ENCODE measurements at regions not wholly inside any gene's neighbourhood (a gene's known extent, or its start where the extent isn't known, plus 50 kb on each side); places are given as distances from the start of the nearest gene placed in this dataset.
"Not testable (repeated sequence)": the region's sequence is repeated elsewhere in the genome, so short reads cannot be mapped to it uniquely, and the experiment has no call there.

DNA sequence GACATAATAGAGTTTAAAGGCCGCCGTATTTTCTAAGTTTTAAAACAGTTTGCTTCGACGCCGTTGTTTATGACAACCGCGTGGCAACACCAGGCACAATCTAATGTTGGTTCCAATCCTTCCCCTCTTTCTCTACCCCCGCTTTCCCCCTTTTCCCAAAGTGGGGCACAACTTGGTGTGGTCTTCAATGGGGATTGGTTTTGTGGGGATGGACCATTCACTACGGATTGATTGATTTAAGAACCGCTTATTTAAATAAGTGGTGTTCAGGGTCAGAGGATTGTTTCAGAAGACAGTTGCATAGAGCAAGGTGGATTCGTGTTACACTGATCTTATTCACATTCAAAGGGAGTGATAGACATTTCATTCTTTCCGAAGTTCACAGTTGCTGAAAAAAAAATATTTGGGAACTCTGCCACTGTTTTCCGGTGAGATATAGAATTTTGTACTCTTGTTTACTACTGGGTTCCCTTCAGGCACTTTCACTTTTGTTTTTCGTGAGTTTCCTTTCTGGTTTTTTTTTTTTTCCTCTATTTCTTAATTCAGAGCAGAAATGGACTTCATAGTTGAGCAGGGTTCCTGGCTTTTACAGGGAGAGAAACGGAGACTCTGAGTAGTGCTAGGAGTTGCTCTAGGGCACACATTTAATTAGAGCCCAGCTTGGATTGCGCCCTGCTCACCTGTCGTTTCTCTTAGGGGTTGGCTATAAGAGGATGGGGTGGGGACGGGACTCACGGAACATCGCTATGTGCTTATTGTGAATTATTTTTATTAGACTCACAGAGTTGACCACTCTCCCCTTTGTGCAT, 79.6 kb upstream of the AK4 start:
- no peaks in the 10 kb centered on the region for H3K9me3 ChIP-seq (replicated peaks)
- no peaks in the 10 kb centered on the region for H3K27me3 ChIP-seq
- peak overlapping the region; percentile 73 for H3K4me3 ChIP-seq
- H3K27ac ChIP-seq: no peak overlapping the region; the same call in 1 of the 2 replicates
- peaks cover 11% of the 10 kb centered on the region for H3K4me1 ChIP-seq
- no peak for DNase-seq
- no peaks in the 10 kb centered on the region for H3K36me3 ChIP-seq

DNA sequence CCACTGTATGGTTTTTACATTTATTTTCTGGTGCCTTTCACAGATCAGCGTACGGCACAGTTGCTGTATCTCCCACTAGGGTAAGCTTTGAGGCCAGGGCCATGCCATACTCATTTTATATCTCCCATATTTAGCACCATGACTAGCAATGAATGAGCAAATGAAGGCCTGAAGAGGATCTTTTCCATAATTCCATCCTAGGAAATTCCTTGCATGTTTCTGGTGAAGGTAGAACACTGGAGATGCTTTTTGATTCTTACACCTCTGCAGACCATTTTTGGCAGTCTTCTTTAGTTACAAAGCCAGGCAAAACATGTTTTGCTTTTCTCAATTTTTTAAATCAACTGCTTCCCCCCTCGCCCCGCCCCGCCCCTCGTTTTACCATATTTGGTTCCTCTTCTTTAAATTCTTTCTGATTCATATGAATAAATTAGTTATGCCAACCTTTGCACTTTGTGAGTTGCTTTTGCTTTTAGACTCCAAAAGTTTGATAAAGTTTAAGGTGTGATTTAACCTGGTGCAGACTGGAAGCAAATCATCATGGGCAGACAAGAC, 78.9 kb upstream of the AK4 start:
- Histone ChIP-seq H3K27me3 (no peaks in the 10 kb centered on the region), H3K4me1 (peaks cover 11% of the 10 kb centered on the region), H3K36me3 (no peaks in the 10 kb centered on the region), H3K27ac (no peak overlapping the region), H3K9me3 (replicated peaks) (no peaks in the 10 kb centered on the region), H3K4me3 (peak overlapping the region; percentile 73)
- DNase-seq: no peak

- H3K4me1 ChIP-seq: peaks cover 4% of the 10 kb centered on the region
- no peak overlapping the region for H3K4me3 ChIP-seq
- no peak for DNase-seq
- no peaks in the 10 kb centered on the region for H3K36me3 ChIP-seq
- H3K27ac ChIP-seq: no peak overlapping the region
- H3K27me3 ChIP-seq: no peaks in the 10 kb centered on the region
- H3K9me3 ChIP-seq (replicated peaks): no peaks in the 10 kb centered on the region
Measured at GRCh38 chr1:65072845-65073244, 75.2 kb upstream of the AK4 start.

GRCh38 chr1:65075123-65075976, 72.7 kb upstream of the AK4 start:
- peak; percentile 53 to 79 for DNase-seq
- Histone ChIP-seq H3K36me3 (no peaks in the 10 kb centered on the region), H3K9me3 (replicated peaks) (no peaks in the 10 kb centered on the region), H3K4me1 (no peaks in the 10 kb centered on the region), H3K4me3 (no peak overlapping the region), H3K27me3 (no peaks in the 10 kb centered on the region), H3K27ac (no peak overlapping the region)

- no peak for DNase-seq
- H3K36me3 ChIP-seq: no peaks in the 10 kb centered on the region
- no peaks in the 10 kb centered on the region for H3K4me1 ChIP-seq
- no peaks in the 10 kb centered on the region for H3K9me3 ChIP-seq (replicated peaks)
- no peak overlapping the region for H3K27ac ChIP-seq
- no peaks in the 10 kb centered on the region for H3K27me3 ChIP-seq
- H3K4me3 ChIP-seq: no peak overlapping the region
Measured at GRCh38 chr1:65077369-65077768, 70.6 kb upstream of the AK4 start.

DNA sequence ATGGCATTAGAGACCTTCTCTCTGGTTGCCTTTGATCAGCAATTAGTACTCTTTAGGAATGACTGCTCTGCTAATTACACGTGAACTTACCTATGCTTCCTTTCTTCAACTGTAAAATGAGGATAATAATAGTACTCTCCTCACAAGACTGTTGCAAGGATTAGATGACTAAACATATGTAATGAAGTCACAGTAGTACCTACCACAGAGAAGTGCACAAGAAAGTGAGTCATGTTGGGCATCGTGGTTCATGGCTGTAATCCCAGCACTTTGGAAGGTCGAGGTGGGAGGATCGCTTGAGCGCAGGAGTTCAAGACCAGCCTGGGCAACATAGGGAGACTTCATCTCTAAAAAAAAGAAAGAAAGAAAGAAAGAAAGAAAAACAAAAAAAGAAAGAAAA, 68.1 kb upstream of the AK4 start:
- H3K4me3 ChIP-seq: no peak overlapping the region
- H3K36me3 ChIP-seq: no peaks in the 10 kb centered on the region
- no peaks in the 10 kb centered on the region for H3K4me1 ChIP-seq
- no peaks in the 10 kb centered on the region for H3K27me3 ChIP-seq
- no peaks in the 10 kb centered on the region for H3K9me3 ChIP-seq (replicated peaks)
- no peak overlapping the region for H3K27ac ChIP-seq
- DNase-seq: no peak

- DNase-seq: no peak
- H3K36me3 ChIP-seq: no peaks in the 10 kb centered on the region
- no peak overlapping the region for H3K4me3 ChIP-seq
- H3K27ac ChIP-seq: no peak overlapping the region
- H3K27me3 ChIP-seq: no peaks in the 10 kb centered on the region
- no peaks in the 10 kb centered on the region for H3K9me3 ChIP-seq (replicated peaks)
- no peaks in the 10 kb centered on the region for H3K4me1 ChIP-seq
Measured at GRCh38 chr1:65082346-65083040, 65.5 kb upstream of the AK4 start.

- no peak for DNase-seq
- no peaks in the 10 kb centered on the region for H3K27me3 ChIP-seq
Measured at GRCh38 chr1:65083263-65083896, 64.6 kb upstream of the AK4 start.

GRCh38 chr1:65084066-65084465, 63.9 kb upstream of the AK4 start:
- Histone ChIP-seq H3K4me1 (no peaks in the 10 kb centered on the region), H3K36me3 (no peaks in the 10 kb centered on the region), H3K9me3 (replicated peaks) (no peaks in the 10 kb centered on the region), H3K27me3 (no peaks in the 10 kb centered on the region), H3K27ac (no peak overlapping the region), H3K4me3 (no peak overlapping the region)
- DNase-seq: peak; percentile 9 to 51

More at GRCh38 chr1:65083263-65083896, 64.6 kb upstream of the AK4 start:
- H3K4me1 ChIP-seq: no peaks in the 10 kb centered on the region
- H3K4me3 ChIP-seq: no peak overlapping the region
- H3K9me3 ChIP-seq (replicated peaks): no peaks in the 10 kb centered on the region
- H3K27ac ChIP-seq: no peak overlapping the region
- no peaks in the 10 kb centered on the region for H3K36me3 ChIP-seq

GRCh38 chr1:65087519-65087918, 60.5 kb upstream of the AK4 start:
- not testable (repeated sequence) for H3K27ac ChIP-seq; H3K4me1 ChIP-seq; H3K36me3 ChIP-seq; H3K4me3 ChIP-seq; H3K9me3 ChIP-seq (replicated peaks); H3K27me3 ChIP-seq; DNase-seq

- no peaks in the 10 kb centered on the region for H3K9me3 ChIP-seq (replicated peaks)
- H3K4me3 ChIP-seq: no peak overlapping the region
- H3K36me3 ChIP-seq: no peaks in the 10 kb centered on the region
- no peaks in the 10 kb centered on the region for H3K4me1 ChIP-seq
- no peak overlapping the region for H3K27ac ChIP-seq
- no peak for DNase-seq
- H3K27me3 ChIP-seq: no peaks in the 10 kb centered on the region
Measured at GRCh38 chr1:65090406-65090805, 57.6 kb upstream of the AK4 start.

DNA sequence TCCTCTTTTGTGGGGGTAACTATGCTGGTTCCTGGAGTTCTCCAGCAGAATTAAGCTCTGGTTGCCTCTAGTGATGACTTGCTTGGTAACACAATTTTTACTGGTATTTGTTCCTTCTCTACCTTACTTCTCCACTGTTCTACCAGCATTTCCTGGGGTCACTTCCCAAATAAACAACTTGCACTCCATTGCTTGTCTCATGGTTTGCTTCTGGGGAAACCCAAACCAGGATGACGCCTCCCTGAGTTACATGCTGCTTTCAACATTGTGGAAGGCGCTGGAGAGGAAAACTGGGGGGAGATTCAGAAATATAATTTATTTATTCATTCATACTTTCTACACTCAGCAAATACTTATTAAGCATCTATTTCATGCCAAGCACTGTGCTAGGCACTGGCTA, 55.3 kb upstream of the AK4 start:
- Histone ChIP-seq H3K27ac (no peak overlapping the region), H3K4me3 (no peak overlapping the region), H3K36me3 (no peaks in the 10 kb centered on the region), H3K4me1 (no peaks in the 10 kb centered on the region), H3K9me3 (replicated peaks) (no peaks in the 10 kb centered on the region), H3K27me3 (no peaks in the 10 kb centered on the region)
- no peak for DNase-seq

DNA sequence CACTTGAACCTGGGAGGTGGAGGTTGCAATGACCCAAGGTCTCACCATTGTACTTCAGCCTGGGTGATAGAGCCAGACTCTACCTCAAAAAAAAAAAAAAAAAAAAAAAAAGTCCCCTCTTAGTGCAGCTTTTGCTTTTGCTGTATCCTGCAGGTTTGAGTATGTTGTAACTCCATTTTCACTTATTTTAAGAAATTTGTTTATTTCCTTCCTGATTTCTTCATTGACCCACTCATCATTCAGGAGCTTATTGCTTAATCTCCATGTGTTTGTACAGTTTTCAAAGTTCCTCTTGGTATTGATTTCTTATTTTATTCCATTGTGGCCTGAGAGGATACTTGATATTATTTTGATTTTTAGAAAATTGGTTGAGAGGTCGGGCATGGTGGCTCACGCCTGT, 50.9 kb upstream of the AK4 start:
- H3K9me3 ChIP-seq (replicated peaks): no peaks in the 10 kb centered on the region
- H3K27me3 ChIP-seq: no peaks in the 10 kb centered on the region
- H3K36me3 ChIP-seq: no peaks in the 10 kb centered on the region

More for the DNA sequence above, 50.9 kb upstream of the AK4 start:
- Histone ChIP-seq H3K4me1 (no peaks in the 10 kb centered on the region), H3K4me3 (no peak overlapping the region), H3K27ac (no peak overlapping the region)
- no peak for DNase-seq

Measured in SJCRH30 (cell line).